ENCODE measurements at regions not wholly inside any gene's neighbourhood (a gene's known extent, or its start where the extent isn't known, plus 50 kb on each side); places are given as distances from the start of the nearest gene placed in this dataset.
"Not testable (repeated sequence)": the region's sequence is repeated elsewhere in the genome, so short reads cannot be mapped to it uniquely, and the experiment has no call there.

- intact Hi-C loops (cut with DNase I); DNase-seq: not testable (repeated sequence)
Observed at GRCh38 chr21:5327220-5327619, 5194.2 kb upstream of the TPTE start.

GRCh38 chr21:5329311-5329939 is 5192.0 kb upstream of the TPTE start:
- DNase-seq; intact Hi-C loops (cut with DNase I): not testable (repeated sequence)

- intact Hi-C loops (cut with DNase I): not testable (repeated sequence)
- DNase-seq: peak in 1 of 42 donors; percentile 1
Observed at GRCh38 chr21:5357839-5358238, 5163.5 kb upstream of the TPTE start.
